SK-N-SH treated with all-trans-retinoic acid at 6 μM for 48 hours (cell line): ENCODE measurements at regions not wholly inside any gene's neighbourhood (a gene's known extent, or its start where the extent isn't known, plus 50 kb on each side); places are given as distances from the start of the nearest gene placed in this dataset.
A peak's percentile ranks its signal among the peaks of the same experiment; 100 is the strongest.

Experiments
- ATAC-seq: fragments of 200-7000 bp; cut with Tn5 transposase; 3 replicates; pipeline ENCODE4 v1.9.1; 2020; ENCODE audit warnings: mild to moderate bottlenecking, moderate library complexity
- ARNTL ChIP-seq: fragments of 450-650 bp; formaldehyde crosslinking; IDR thresholded peaks from 2 replicates; pipeline ENCODE4 v1.5.0; 2020; ENCODE audit warnings: low read depth, mild to moderate bottlenecking, moderate library complexity, borderline replicate concordance
- BACH2 ChIP-seq: fragments of 250-450 bp; sonication (Bioruptor Pico); IDR thresholded peaks from 2 replicates; pipeline ENCODE4 v1.9.0; 2021; ENCODE audit warnings: mild to moderate bottlenecking, borderline replicate concordance
- CSDC2 ChIP-seq: fragments of 250-450 bp; sonication (Bioruptor Pico); IDR thresholded peaks from 2 replicates; pipeline ENCODE4 v1.5.0; 2020; ENCODE audit warnings: mild to moderate bottlenecking, moderate library complexity
- CSRNP3 ChIP-seq: fragments of 250-450 bp; sonication (Bioruptor Pico); IDR thresholded peaks from 2 replicates; pipeline ENCODE4 v1.5.1; 2021; ENCODE audit warnings: mild to moderate bottlenecking, moderate library complexity
- ESRRG ChIP-seq: fragments of 250-450 bp; sonication (Bioruptor Pico); IDR thresholded peaks from 2 replicates; pipeline ENCODE4 v1.6.1; 2021; ENCODE audit warnings: mild to moderate bottlenecking
- ISL1 ChIP-seq: fragments of 250-450 bp; sonication (Bioruptor Pico); IDR thresholded peaks from 2 replicates; pipeline ENCODE4 v2.1.2; 2022; ENCODE audit warnings: mild to moderate bottlenecking, moderate library complexity
- OSR1 ChIP-seq: fragments of 250-450 bp; sonication (Bioruptor Pico); IDR thresholded peaks from 2 replicates; pipeline ENCODE4 v1.8.0; 2022; ENCODE audit warnings: moderate library complexity, mild to moderate bottlenecking, inconsistent platforms
- PATZ1 ChIP-seq: fragments of 250-450 bp; sonication (Bioruptor Pico); IDR thresholded peaks from 2 replicates; pipeline ENCODE4 v1.8.0; 2020; ENCODE audit warnings: mild to moderate bottlenecking, moderate library complexity, borderline replicate concordance
- PPARA ChIP-seq: fragments of 250-450 bp; sonication (Bioruptor Pico); IDR thresholded peaks from 2 replicates; pipeline ENCODE4 v1.5.0; 2020; ENCODE audit warnings: mild to moderate bottlenecking, borderline replicate concordance
- RARB ChIP-seq: fragments of 250-450 bp; sonication (Bioruptor Pico); IDR thresholded peaks from 2 replicates; pipeline ENCODE4 v1.8.0; 2021; ENCODE audit warnings: mild to moderate bottlenecking, moderate library complexity
- SNAI2 ChIP-seq: fragments of 250-450 bp; sonication (Bioruptor Pico); IDR thresholded peaks from 2 replicates; pipeline ENCODE4 v1.5.0; 2020; ENCODE audit warnings: mild to moderate bottlenecking, moderate library complexity
- TCF4 ChIP-seq: fragments of 250-450 bp; sonication (Bioruptor Pico); IDR thresholded peaks from 2 replicates; pipeline ENCODE4 v1.8.0; 2021; ENCODE audit warnings: mild to moderate bottlenecking, moderate library complexity, borderline replicate concordance
- ZC3H10 ChIP-seq: fragments of 250-450 bp; sonication (Bioruptor Pico); IDR thresholded peaks from 2 replicates; pipeline ENCODE4 v1.5.1; 2021; ENCODE audit warnings: mild to moderate bottlenecking, moderate library complexity
- ZFP3 ChIP-seq: fragments of 250-450 bp; sonication (Bioruptor Pico); IDR thresholded peaks from 2 replicates; pipeline ENCODE4 v1.5.0; 2020; ENCODE audit warnings: mild to moderate bottlenecking, moderate library complexity
- ZFP30 ChIP-seq: fragments of 450-650 bp; formaldehyde crosslinking; IDR thresholded peaks from 2 replicates; pipeline ENCODE4 v1.5.0; 2022; ENCODE audit warnings: mild to moderate bottlenecking, moderate library complexity
- ZNF8 ChIP-seq: fragments of 450-650 bp; formaldehyde crosslinking; IDR thresholded peaks from 2 replicates; pipeline ENCODE4 v1.5.0; 2020; ENCODE audit warnings: mild to moderate bottlenecking, moderate library complexity
- TF ChIP-seq, protein P1 (sequence below): fragments of 250-450 bp; sonication (Bioruptor Pico); IDR thresholded peaks from 2 replicates; pipeline ENCODE4 v1.8.0; 2021; ENCODE audit warnings: low read depth, mild to moderate bottlenecking, moderate library complexity, borderline replicate concordance
- TF ChIP-seq, protein P2 (sequence below): fragments of 250-450 bp; sonication (Bioruptor Pico); IDR thresholded peaks from 2 replicates; pipeline ENCODE4 v1.5.1; 2020; ENCODE audit warnings: low read depth, mild to moderate bottlenecking, moderate library complexity

- TF ChIP-seq, protein P1, sequence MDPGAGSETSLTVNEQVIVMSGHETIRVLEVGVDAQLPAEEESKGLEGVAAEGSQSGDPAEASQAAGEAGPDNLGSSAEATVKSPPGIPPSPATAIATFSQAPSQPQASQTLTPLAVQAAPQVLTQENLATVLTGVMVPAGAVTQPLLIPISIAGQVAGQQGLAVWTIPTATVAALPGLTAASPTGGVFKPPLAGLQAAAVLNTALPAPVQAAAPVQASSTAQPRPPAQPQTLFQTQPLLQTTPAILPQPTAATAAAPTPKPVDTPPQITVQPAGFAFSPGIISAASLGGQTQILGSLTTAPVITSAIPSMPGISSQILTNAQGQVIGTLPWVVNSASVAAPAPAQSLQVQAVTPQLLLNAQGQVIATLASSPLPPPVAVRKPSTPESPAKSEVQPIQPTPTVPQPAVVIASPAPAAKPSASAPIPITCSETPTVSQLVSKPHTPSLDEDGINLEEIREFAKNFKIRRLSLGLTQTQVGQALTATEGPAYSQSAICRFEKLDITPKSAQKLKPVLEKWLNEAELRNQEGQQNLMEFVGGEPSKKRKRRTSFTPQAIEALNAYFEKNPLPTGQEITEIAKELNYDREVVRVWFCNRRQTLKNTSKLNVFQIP (CRISPR knock-in tag): no peak
- TF ChIP-seq ISL1 (CRISPR knock-in tag) (0 out of 2 replicates have a peak, but pooled peaks have one; percentile 38), PPARA (no peak)
- TF ChIP-seq, protein P2, sequence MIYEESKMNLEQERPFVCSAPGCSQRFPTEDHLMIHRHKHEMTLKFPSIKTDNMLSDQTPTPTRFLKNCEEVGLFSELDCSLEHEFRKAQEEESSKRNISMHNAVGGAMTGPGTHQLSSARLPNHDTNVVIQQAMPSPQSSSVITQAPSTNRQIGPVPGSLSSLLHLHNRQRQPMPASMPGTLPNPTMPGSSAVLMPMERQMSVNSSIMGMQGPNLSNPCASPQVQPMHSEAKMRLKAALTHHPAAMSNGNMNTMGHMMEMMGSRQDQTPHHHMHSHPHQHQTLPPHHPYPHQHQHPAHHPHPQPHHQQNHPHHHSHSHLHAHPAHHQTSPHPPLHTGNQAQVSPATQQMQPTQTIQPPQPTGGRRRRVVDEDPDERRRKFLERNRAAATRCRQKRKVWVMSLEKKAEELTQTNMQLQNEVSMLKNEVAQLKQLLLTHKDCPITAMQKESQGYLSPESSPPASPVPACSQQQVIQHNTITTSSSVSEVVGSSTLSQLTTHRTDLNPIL (CRISPR knock-in tag): no peak
- no peak for ATAC-seq
Observed at GRCh38 chr5:125376059-125376641, 629.7 kb upstream of the ZNF608 start.

DNA sequence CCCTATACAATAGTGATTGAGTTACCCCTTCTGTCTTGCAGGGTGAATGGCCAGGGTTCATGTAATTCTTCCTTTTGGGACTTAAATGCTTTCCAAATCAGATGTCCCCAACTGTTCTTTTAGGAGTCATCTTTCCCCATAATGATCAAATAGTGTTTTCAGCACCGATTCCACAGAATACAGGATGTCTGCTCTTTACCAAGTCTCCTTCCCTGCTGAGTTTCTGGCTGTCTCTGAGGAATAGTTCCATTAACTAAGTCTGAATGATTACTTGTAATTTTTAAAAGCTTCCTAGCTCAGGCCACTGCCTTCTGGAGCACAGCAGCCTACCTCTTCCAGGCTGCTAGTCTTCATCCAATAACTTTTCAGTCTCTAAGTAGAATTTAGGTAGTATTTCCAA, 630.7 kb upstream of the ZNF608 start:
- ATAC-seq: no peak
- no peak for TF ChIP-seq ZC3H10
- no peak for TF ChIP-seq ESRRG
- TF ChIP-seq OSR1 (CRISPR knock-in tag): no peak
- TF ChIP-seq CSRNP3 (CRISPR knock-in tag): no peak
- no peak for TF ChIP-seq BACH2
- no peak for TF ChIP-seq ZNF8 (CRISPR knock-in tag)
- TF ChIP-seq, protein P2 (CRISPR knock-in tag): no peak
- TF ChIP-seq CSDC2 (CRISPR knock-in tag): no peak
- TF ChIP-seq SNAI2 (CRISPR knock-in tag): no peak
- TF ChIP-seq TCF4 (CRISPR knock-in tag): no peak
- TF ChIP-seq PATZ1 (CRISPR knock-in tag): no peak
- no peak for TF ChIP-seq ZFP3 (CRISPR knock-in tag)
- TF ChIP-seq RARB (CRISPR knock-in tag): no peak

DNA sequence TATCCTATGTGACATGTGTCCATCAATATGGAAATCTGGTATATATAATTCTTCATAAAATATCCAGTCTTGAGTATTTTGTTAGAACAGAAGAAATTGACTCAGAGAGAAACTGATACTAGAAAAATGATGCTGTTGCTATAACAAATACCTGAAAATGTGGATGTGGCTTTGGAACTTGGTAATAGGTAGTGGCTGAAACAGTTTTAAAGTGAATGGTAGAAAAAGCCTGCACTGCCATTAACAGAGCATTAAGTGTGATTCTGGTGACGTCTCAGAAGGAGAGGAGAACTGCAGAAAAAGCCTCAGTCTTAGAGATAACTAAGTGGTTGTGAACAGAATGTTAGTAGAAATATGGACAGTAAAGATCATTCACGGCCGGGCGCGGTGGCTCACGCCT, 634.9 kb upstream of the ZNF608 start:
- TF ChIP-seq SNAI2 (CRISPR knock-in tag) (no peak), RARB (CRISPR knock-in tag) (no peak), PPARA (no peak), TCF4 (CRISPR knock-in tag) (no peak), ZNF8 (CRISPR knock-in tag) (no peak), ZFP30 (CRISPR knock-in tag) (no peak), ARNTL (CRISPR knock-in tag) (no peak), PATZ1 (CRISPR knock-in tag) (no peak), ZC3H10 (no peak), OSR1 (CRISPR knock-in tag) (no peak)
- TF ChIP-seq, protein P2 (CRISPR knock-in tag): no peak
- TF ChIP-seq, all 23 proteins: peak for 0
- ATAC-seq: no peak
